Type B pancreatic cell (in vitro differentiated cells): ENCODE measurements at regions not wholly inside any gene's neighbourhood (a gene's known extent, or its start where the extent isn't known, plus 50 kb on each side); places are given as distances from the start of the nearest gene placed in this dataset.

Experiments used
- DNase-seq: peaks from one replicate; pipeline ENCODE4 v3.0.0; 2021; ENCODE audit warnings: mixed read lengths; ENCODE audit not compliant: unreplicated experiment; ENCODE audit errors: extremely low spot score
- H3K27ac Mint-ChIP-seq: 2 replicates; pipeline ENCODE4 v1.8.0; 2021; ENCODE audit warnings: mild to moderate bottlenecking, mixed read lengths
- H3K27me3 Mint-ChIP-seq: 2 replicates; pipeline ENCODE4 v1.8.0; 2021; ENCODE audit warnings: mixed read lengths
- H3K36me3 Mint-ChIP-seq: 2 replicates; pipeline ENCODE4 v1.8.0; 2021; ENCODE audit warnings: mixed read lengths
- H3K4me1 Mint-ChIP-seq: one replicate; pipeline ENCODE4 v1.8.0; 2021; ENCODE audit warnings: mixed read lengths; ENCODE audit not compliant: unreplicated experiment
- H3K4me3 Mint-ChIP-seq: 2 replicates; pipeline ENCODE4 v1.8.0; 2021; ENCODE audit warnings: mild to moderate bottlenecking, mixed read lengths
- H3K9me3 Mint-ChIP-seq: 2 replicates; pipeline ENCODE4 v1.8.0; 2021; ENCODE audit warnings: mixed read lengths
- CTCF ChIP-seq: fragments of 200-600 bp; sonication (generic); conservative IDR thresholded peaks from 2 replicates; pipeline ENCODE4 v1.5.0; 2021; ENCODE audit warnings: antibody characterized with exemption, mild to moderate bottlenecking

GRCh38 chr6:147852772-147853171 lies 344.3 kb downstream of the SAMD5 start:
- TF ChIP-seq CTCF, result no peak
- Mint-ChIP-seq H3K27ac (no peak overlapping the region), H3K4me3 (no peak overlapping the region), H3K36me3 (no peaks in the 10 kb centered on the region), H3K4me1 (peaks cover 6% of the 10 kb centered on the region), H3K27me3 (no peaks in the 10 kb centered on the region), H3K9me3 (no peaks in the 10 kb centered on the region)
- DNase-seq, result no peak

GRCh38 chr6:147853574-147853973 lies 345.1 kb downstream of the SAMD5 start:
- no peaks in the 10 kb centered on the region for H3K36me3 Mint-ChIP-seq
- DNase-seq, result no peak
- no peaks in the 10 kb centered on the region for H3K27me3 Mint-ChIP-seq
- H3K4me3 Mint-ChIP-seq, result no peak overlapping the region
- peaks cover 6% of the 10 kb centered on the region for H3K4me1 Mint-ChIP-seq
- H3K27ac Mint-ChIP-seq, result no peak overlapping the region
- TF ChIP-seq CTCF, result no peak
- no peaks in the 10 kb centered on the region for H3K9me3 Mint-ChIP-seq

- no peak for TF ChIP-seq CTCF
- Mint-ChIP-seq H3K27me3 (no peaks in the 10 kb centered on the region), H3K4me3 (no peak overlapping the region), H3K36me3 (no peaks in the 10 kb centered on the region), H3K9me3 (no peaks in the 10 kb centered on the region), H3K4me1 (no peaks in the 10 kb centered on the region), H3K27ac (no peak overlapping the region)
- DNase-seq, result no peak
Observed at GRCh38 chr6:147855803-147856482, 347.5 kb downstream of the SAMD5 start.

GRCh38 chr6:147856687-147857086 lies 348.2 kb downstream of the SAMD5 start:
- Mint-ChIP-seq H3K4me3 (no peak overlapping the region), H3K9me3 (no peaks in the 10 kb centered on the region), H3K36me3 (no peaks in the 10 kb centered on the region), H3K4me1 (no peaks in the 10 kb centered on the region), H3K27me3 (no peaks in the 10 kb centered on the region), H3K27ac (no peak overlapping the region)
- no peak for TF ChIP-seq CTCF
- DNase-seq, result no peak

GRCh38 chr6:147858421-147858820 lies 349.9 kb downstream of the SAMD5 start:
- H3K36me3 Mint-ChIP-seq, result no peaks in the 10 kb centered on the region
- H3K4me1 Mint-ChIP-seq, result peaks cover 9% of the 10 kb centered on the region
- H3K27ac Mint-ChIP-seq, result no peak overlapping the region
- no peaks in the 10 kb centered on the region for H3K27me3 Mint-ChIP-seq
- no peaks in the 10 kb centered on the region for H3K9me3 Mint-ChIP-seq
- H3K4me3 Mint-ChIP-seq, result no peak overlapping the region
- no peak for TF ChIP-seq CTCF
- DNase-seq, result no peak

- Mint-ChIP-seq H3K36me3 (no peaks in the 10 kb centered on the region), H3K27me3 (no peaks in the 10 kb centered on the region), H3K4me3 (no peak overlapping the region), H3K27ac (no peak overlapping the region), H3K9me3 (no peaks in the 10 kb centered on the region), H3K4me1 (peaks cover 9% of the 10 kb centered on the region)
- DNase-seq, result no peak
- TF ChIP-seq CTCF, result no peak
Observed at GRCh38 chr6:147859071-147859470, 350.6 kb downstream of the SAMD5 start.
